Ascending aorta (tissue), 2 donors: ENCODE measurements at regions not wholly inside any gene's neighbourhood (a gene's known extent, or its start where the extent isn't known, plus 50 kb on each side); places are given as distances from the start of the nearest gene placed in this dataset.

ENCODE experiments used
- DNase-seq, 2 donors: peaks; one replicate each; pipeline ENCODE4 v3.0.0-alpha.2; 2019; ENCODE audit warnings: low spot score in 2 of 2
- H3K27ac ChIP-seq, 2 donors: fragments of 200-600 bp; sonication (generic); one replicate each; pipeline ENCODE4 v1.5.1; 2016 to 2017; ENCODE audit warnings: mild to moderate bottlenecking in 1 of 2
- H3K27me3 ChIP-seq: fragments of 200-600 bp; sonication (generic); one replicate; pipeline ENCODE4 v1.5.1; 2017
- H3K36me3 ChIP-seq, 2 donors: fragments of 200-600 bp; sonication (generic); one replicate each; pipeline ENCODE4 v1.5.1; 2016
- H3K4me1 ChIP-seq, 2 donors: fragments of 200-600 bp; sonication (generic); one replicate each; pipeline ENCODE4 v1.5.1; 2016 to 2017; ENCODE audit warnings: mild to moderate bottlenecking in 1 of 2
- H3K4me3 ChIP-seq, 2 donors: fragments of 200-600 bp; sonication (generic); one replicate each; pipeline ENCODE4 v1.5.1; 2016 to 2017; ENCODE audit warnings: mild to moderate bottlenecking in 1 of 2
- H3K9me3 ChIP-seq, 2 donors: fragments of 200-600 bp; sonication (generic); one replicate each; pipeline ENCODE4 v1.5.1; 2016
- intact Hi-C: fragments of 100-400 bp; cut with DNase I; formaldehyde crosslinking; loops from one replicate; pipeline ENCODE4 v1.15.1; 2023
- TF ChIP-seq, protein P1 (sequence below), 3 experiments: fragments of 200-600 bp in 2 of 3; fragments of 450-650 bp in 1 of 3; sonication (generic) in 2 of 3; IDR thresholded peaks; one replicate each; pipeline ENCODE4 v1.5.1; 2016 to 2019; ENCODE audit warnings: antibody characterized with exemption in 3 of 3, mild to moderate bottlenecking in 1 of 3, moderate library complexity in 1 of 3

DNA sequence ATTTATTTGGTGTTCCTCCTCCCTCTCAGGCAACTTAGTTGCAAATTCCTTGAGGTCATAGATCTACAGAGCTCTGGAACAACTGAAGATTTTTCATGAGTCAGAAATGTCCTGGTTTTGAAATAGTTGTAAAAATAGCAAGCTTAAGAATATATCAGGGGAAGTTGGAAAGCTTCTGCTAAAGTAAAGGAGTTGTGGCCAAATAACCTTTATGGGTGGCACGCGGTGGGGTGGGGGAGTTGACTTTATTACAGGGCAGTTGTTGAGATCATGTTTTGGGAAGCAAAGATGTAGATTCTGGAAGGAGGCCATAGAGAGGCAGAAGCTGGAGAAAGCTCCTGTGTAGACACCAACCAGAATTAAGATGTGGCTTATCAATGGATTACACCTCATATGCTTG, 326.0 kb upstream of the MTPN start:
- H3K9me3 ChIP-seq, result peaks cover 0 to 2% of the 10 kb centered on the region in 2 donors
- TF ChIP-seq, protein P1, sequence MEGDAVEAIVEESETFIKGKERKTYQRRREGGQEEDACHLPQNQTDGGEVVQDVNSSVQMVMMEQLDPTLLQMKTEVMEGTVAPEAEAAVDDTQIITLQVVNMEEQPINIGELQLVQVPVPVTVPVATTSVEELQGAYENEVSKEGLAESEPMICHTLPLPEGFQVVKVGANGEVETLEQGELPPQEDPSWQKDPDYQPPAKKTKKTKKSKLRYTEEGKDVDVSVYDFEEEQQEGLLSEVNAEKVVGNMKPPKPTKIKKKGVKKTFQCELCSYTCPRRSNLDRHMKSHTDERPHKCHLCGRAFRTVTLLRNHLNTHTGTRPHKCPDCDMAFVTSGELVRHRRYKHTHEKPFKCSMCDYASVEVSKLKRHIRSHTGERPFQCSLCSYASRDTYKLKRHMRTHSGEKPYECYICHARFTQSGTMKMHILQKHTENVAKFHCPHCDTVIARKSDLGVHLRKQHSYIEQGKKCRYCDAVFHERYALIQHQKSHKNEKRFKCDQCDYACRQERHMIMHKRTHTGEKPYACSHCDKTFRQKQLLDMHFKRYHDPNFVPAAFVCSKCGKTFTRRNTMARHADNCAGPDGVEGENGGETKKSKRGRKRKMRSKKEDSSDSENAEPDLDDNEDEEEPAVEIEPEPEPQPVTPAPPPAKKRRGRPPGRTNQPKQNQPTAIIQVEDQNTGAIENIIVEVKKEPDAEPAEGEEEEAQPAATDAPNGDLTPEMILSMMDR (IDR thresholded peaks at IDR 0.05), result no peak
- DNase-seq, result no peak
- H3K27ac ChIP-seq, result no peak overlapping the region
- no peaks in the 10 kb centered on the region for H3K27me3 ChIP-seq
- H3K4me3 ChIP-seq, result no peak overlapping the region
- H3K4me1 ChIP-seq, result no peaks in the 10 kb centered on the region
- intact Hi-C loops, result no loop called here
- no peaks in the 10 kb centered on the region for H3K36me3 ChIP-seq

DNA sequence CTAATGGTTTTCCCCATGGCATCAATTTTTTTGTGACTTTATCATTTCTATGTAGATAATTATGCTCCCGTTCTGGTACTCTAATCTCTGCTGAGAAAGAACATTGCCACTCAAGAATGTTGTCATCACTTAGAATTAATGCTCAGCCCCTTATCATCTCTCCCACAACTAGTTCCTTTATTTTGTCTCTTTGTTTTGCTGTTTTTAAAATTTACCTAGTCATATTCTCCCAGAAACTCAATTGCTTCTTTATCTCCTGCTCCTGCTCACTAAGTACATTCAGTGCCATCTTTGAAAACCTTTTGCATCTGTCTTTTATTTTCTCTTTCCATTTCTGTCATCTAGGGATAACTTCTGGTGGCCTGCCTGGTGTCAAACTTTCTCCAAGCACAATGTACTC, 324.9 kb upstream of the MTPN start:
- Histone ChIP-seq H3K36me3 (no peaks in the 10 kb centered on the region), H3K9me3 (no peaks in the 10 kb centered on the region), H3K4me3 (no peak overlapping the region), H3K4me1 (no peaks in the 10 kb centered on the region), H3K27ac (no peak overlapping the region), H3K27me3 (no peaks in the 10 kb centered on the region)
- no peak for DNase-seq
- intact Hi-C loops, result no loop called here
- TF ChIP-seq, protein P1 (IDR thresholded peaks at IDR 0.05), result no peak

DNA sequence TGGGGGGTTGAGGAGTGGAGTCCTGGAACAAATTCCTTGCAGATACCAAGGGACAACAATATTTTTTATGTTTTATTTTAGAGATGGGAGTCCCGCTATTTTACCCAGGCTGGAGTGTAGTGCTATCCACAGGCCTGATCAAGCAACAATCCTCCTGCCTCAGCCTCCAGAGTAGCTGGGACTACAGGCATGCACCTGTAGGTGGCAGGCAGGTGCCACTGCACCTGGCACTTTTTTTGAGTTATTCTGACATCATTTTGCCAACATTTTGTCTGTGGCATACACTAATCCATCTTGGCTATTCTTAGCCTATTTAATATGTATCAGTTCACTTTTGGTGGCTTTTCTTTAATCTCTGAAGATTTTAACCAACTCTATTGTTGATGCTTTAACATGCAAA, 317.8 kb upstream of the MTPN start:
- H3K27me3 ChIP-seq, result no peaks in the 10 kb centered on the region
- H3K4me1 ChIP-seq, result no peaks in the 10 kb centered on the region
- H3K36me3 ChIP-seq, result no peaks in the 10 kb centered on the region
- no peak overlapping the region for H3K4me3 ChIP-seq
- no peak overlapping the region for H3K27ac ChIP-seq
- intact Hi-C loops, result no loop called here
- TF ChIP-seq, protein P1 (IDR thresholded peaks at IDR 0.05), result no peak
- H3K9me3 ChIP-seq, result no peaks in the 10 kb centered on the region
- DNase-seq, result no peak

- Histone ChIP-seq H3K27ac (no peak overlapping the region), H3K36me3 (no peaks in the 10 kb centered on the region), H3K27me3 (no peaks in the 10 kb centered on the region), H3K4me1 (no peaks in the 10 kb centered on the region), H3K4me3 (no peak overlapping the region), H3K9me3 (no peaks in the 10 kb centered on the region)
- intact Hi-C loops, result no loop called here
- no peak for DNase-seq
- TF ChIP-seq, protein P1 (IDR thresholded peaks at IDR 0.05), result no peak
These were observed 316.8 kb upstream of the MTPN start for GRCh38 chr7:136293841-136294391.

DNA sequence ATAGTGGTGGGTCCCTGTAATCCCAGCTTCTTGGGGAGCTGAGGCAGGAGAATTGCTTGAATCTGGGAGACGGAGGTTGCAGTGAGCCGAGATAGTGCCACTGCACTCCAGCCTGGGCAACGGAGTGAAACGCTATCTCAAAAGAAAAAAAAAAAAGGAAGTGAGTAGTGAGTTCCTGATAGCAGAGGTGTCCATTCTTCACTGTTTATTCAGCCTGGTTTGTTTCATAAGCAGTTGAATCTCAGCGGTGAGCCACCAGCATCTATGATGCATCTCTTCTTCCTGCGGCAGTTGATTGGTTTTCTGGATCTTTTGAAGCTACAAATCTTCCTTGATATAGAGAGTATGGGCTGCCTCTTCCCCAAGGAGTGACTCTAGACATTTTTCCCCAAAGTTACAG, 316.1 kb upstream of the MTPN start:
- TF ChIP-seq, protein P1 (IDR thresholded peaks at IDR 0.05), result no peak
- Histone ChIP-seq H3K9me3 (no peaks in the 10 kb centered on the region), H3K4me3 (no peak overlapping the region), H3K27me3 (no peaks in the 10 kb centered on the region), H3K27ac (no peak overlapping the region), H3K4me1 (no peaks in the 10 kb centered on the region), H3K36me3 (no peaks in the 10 kb centered on the region)
- intact Hi-C loops, result no loop called here
- no peak for DNase-seq

DNA sequence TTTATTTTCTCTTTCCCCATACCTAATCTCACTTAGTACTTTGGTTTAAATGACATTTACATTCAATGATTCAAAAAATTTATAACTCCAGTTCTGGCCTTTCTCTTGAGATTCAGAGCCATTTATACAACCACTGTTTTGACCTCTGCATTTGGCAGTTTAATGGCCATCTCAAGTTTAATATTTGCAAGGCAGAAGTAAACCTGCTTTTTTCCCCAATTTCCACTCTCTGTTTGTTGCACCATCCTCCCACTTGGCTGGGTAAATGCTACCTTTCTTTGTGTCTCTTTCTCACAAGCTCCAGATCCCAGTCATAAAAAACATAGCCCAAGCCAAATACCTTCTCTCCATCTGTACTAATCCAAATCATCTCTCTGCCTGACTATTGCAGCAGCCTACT, 315.2 kb upstream of the MTPN start:
- TF ChIP-seq, protein P1 (IDR thresholded peaks at IDR 0.05), result no peak
- Histone ChIP-seq H3K27ac (no peak overlapping the region), H3K27me3 (no peaks in the 10 kb centered on the region), H3K4me1 (no peaks in the 10 kb centered on the region), H3K9me3 (no peaks in the 10 kb centered on the region), H3K4me3 (no peak overlapping the region), H3K36me3 (no peaks in the 10 kb centered on the region)
- intact Hi-C loops, result no loop called here
- DNase-seq, result no peak
